ENCODE measurements at regions not wholly inside any gene's neighbourhood (a gene's known extent, or its start where the extent isn't known, plus 50 kb on each side); places are given as distances from the start of the nearest gene placed in this dataset.
"Not testable (repeated sequence)": the region's sequence is repeated elsewhere in the genome, so short reads cannot be mapped to it uniquely, and the experiment has no call there.

- Mint-ChIP-seq H3K4me1 (ENCODE audit: low read depth) (no peaks in the 10 kb centered on the region), H3K4me3 (ENCODE audit: unreplicated experiment) (no peak overlapping the region), H3K9me3 (ENCODE audit: low read depth) (peaks cover 1% of the 10 kb centered on the region), H3K27me3 (ENCODE audit: low read depth) (peaks cover 4% of the 10 kb centered on the region), H3K27ac (ENCODE audit: unreplicated experiment) (no peak overlapping the region), H3K36me3 (ENCODE audit: low read depth) (no peaks in the 10 kb centered on the region)
- no peak for TF ChIP-seq CTCF (IDR thresholded peaks at IDR 0.05)
- DNase-seq (ENCODE audit: low spot score): no peak
Measured at GRCh38 chr5:52073993-52074689, 690.9 kb downstream of the ISL1 start.

- no peak for DNase-seq (ENCODE audit: low spot score)
- Mint-ChIP-seq H3K27me3 (ENCODE audit: low read depth) (peaks cover 2% of the 10 kb centered on the region), H3K36me3 (ENCODE audit: low read depth) (no peaks in the 10 kb centered on the region), H3K4me1 (ENCODE audit: low read depth) (no peaks in the 10 kb centered on the region), H3K27ac (ENCODE audit: unreplicated experiment) (no peak overlapping the region), H3K4me3 (ENCODE audit: unreplicated experiment) (no peak overlapping the region), H3K9me3 (ENCODE audit: low read depth) (no peaks in the 10 kb centered on the region)
- TF ChIP-seq CTCF (IDR thresholded peaks at IDR 0.05): no peak
Measured at GRCh38 chr5:52077941-52078815, 694.9 kb downstream of the ISL1 start.

GRCh38 chr5:52102311-52102710, 685.4 kb upstream of the ITGA1 start:
- DNase-seq (ENCODE audit: low spot score): peak; percentile 60
- not testable (repeated sequence) for H3K27ac Mint-ChIP-seq (ENCODE audit: unreplicated experiment); H3K27me3 Mint-ChIP-seq (ENCODE audit: low read depth); H3K4me3 Mint-ChIP-seq (ENCODE audit: unreplicated experiment); H3K36me3 Mint-ChIP-seq (ENCODE audit: low read depth); H3K4me1 Mint-ChIP-seq (ENCODE audit: low read depth)
- peaks cover 16% of the 10 kb centered on the region for H3K9me3 Mint-ChIP-seq (ENCODE audit: low read depth)

GRCh38 chr5:52107210-52107905, 680.4 kb upstream of the ITGA1 start:
- no peak for TF ChIP-seq CTCF (IDR thresholded peaks at IDR 0.05)
- H3K4me3 Mint-ChIP-seq (ENCODE audit: unreplicated experiment): no peak overlapping the region
- H3K27ac Mint-ChIP-seq (ENCODE audit: unreplicated experiment): no peak overlapping the region

GRCh38 chr5:52119768-52120167, 667.9 kb upstream of the ITGA1 start:
- no peak overlapping the region for H3K27ac Mint-ChIP-seq (ENCODE audit: unreplicated experiment)
- no peak for TF ChIP-seq CTCF (IDR thresholded peaks at IDR 0.05)
- no peaks in the 10 kb centered on the region for H3K9me3 Mint-ChIP-seq (ENCODE audit: low read depth)
- H3K27me3 Mint-ChIP-seq (ENCODE audit: low read depth): peaks cover 5% of the 10 kb centered on the region
- H3K4me3 Mint-ChIP-seq (ENCODE audit: unreplicated experiment): no peak overlapping the region
- no peaks in the 10 kb centered on the region for H3K36me3 Mint-ChIP-seq (ENCODE audit: low read depth)
- H3K4me1 Mint-ChIP-seq (ENCODE audit: low read depth): no peaks in the 10 kb centered on the region
- no peak for DNase-seq (ENCODE audit: low spot score)

More at GRCh38 chr5:52107210-52107905, 680.4 kb upstream of the ITGA1 start:
- Mint-ChIP-seq H3K36me3 (ENCODE audit: low read depth) (no peaks in the 10 kb centered on the region), H3K9me3 (ENCODE audit: low read depth) (peaks cover 17% of the 10 kb centered on the region), H3K27me3 (ENCODE audit: low read depth) (peaks cover 3% of the 10 kb centered on the region), H3K4me1 (ENCODE audit: low read depth) (no peaks in the 10 kb centered on the region)
- DNase-seq (ENCODE audit: low spot score): no peak
